ENCODE measurements at regions not wholly inside any gene's neighbourhood (a gene's known extent, or its start where the extent isn't known, plus 50 kb on each side); places are given as distances from the start of the nearest gene placed in this dataset.

GRCh38 chr19:31832176-31832548 lies 482.9 kb upstream of the TSHZ3 start:
- dilution Hi-C loops (cut with MboI; ENCODE audit: extremely low pct_ligation_motif_present, low sequenced_read_pairs) = no loop called here
- H3K4me3 ChIP-seq (ENCODE audit: control insufficient read depth in 2 of 3, extremely low read depth in 1 of 3, insufficient read depth in 2 of 3, low read depth in 1 of 3, low read length in 3 of 3) = no peak overlapping the region
- H3K27me3 ChIP-seq (ENCODE audit: control insufficient read depth, extremely low read depth, insufficient read depth, low read length) = no peaks in the 10 kb centered on the region
- no peak overlapping the region for H3K27ac ChIP-seq (ENCODE audit: control insufficient read depth, insufficient read depth, low read length)
- no peaks in the 10 kb centered on the region for H3K36me3 ChIP-seq (ENCODE audit: control insufficient read depth in 2 of 2, extremely low read depth in 1 of 2, insufficient read depth in 2 of 2, low read length in 2 of 2)
- no peaks in the 10 kb centered on the region for H3K4me1 ChIP-seq (ENCODE audit: control insufficient read depth, extremely low read depth, insufficient read depth, low read length)
- no peak for TF ChIP-seq CTCF (optimal IDR thresholded peaks at IDR 0.05 in 1 of 3, IDR thresholded peaks at IDR 0.05 in 1 of 3, conservative IDR thresholded peaks at IDR 0.05 in 1 of 3; ENCODE audit: extremely low read depth in 1 of 3, insufficient read depth in 2 of 3, low read length in 3 of 3)
- TF ChIP-seq EZH2 (IDR thresholded peaks at IDR 0.05; ENCODE audit: low read length) = no peak
- no peaks in the 10 kb centered on the region for H3K79me2 ChIP-seq (ENCODE audit: control insufficient read depth, insufficient read depth, low read length)
- DNase-seq (ENCODE audit: low read depth, low spot score) (no peak), FAIRE-seq (no peak)
- H2AFZ ChIP-seq (ENCODE audit: control insufficient read depth, low read length) = no peak overlapping the region
- H3K9ac ChIP-seq (ENCODE audit: control insufficient read depth, extremely low read depth, insufficient read depth, low read length) = no peak overlapping the region
- H3K9me3 ChIP-seq (ENCODE audit: control insufficient read depth, low read depth, low read length) = peaks cover 8% of the 10 kb centered on the region
- no peaks in the 10 kb centered on the region for H4K20me1 ChIP-seq (ENCODE audit: control insufficient read depth, extremely low read depth, insufficient read depth, low read length)
- no peak overlapping the region for H3K4me2 ChIP-seq (ENCODE audit: control insufficient read depth, extremely low read depth, insufficient read depth, low read depth, low read length)
- H3K9me1 ChIP-seq (ENCODE audit: control insufficient read depth, extremely low read depth, insufficient read depth, low read length) = no peaks in the 10 kb centered on the region

GRCh38 chr19:31834070-31834469 lies 484.8 kb upstream of the TSHZ3 start:
- no peak for FAIRE-seq
- H3K4me2 ChIP-seq (ENCODE audit: control insufficient read depth, extremely low read depth, insufficient read depth, low read depth, low read length) = no peak overlapping the region
- no peaks in the 10 kb centered on the region for H3K9me1 ChIP-seq (ENCODE audit: control insufficient read depth, extremely low read depth, insufficient read depth, low read length)

GRCh38 chr19:31838163-31838815 lies 489.1 kb upstream of the TSHZ3 start:
- Histone ChIP-seq H3K27me3 (ENCODE audit: control insufficient read depth, extremely low read depth, insufficient read depth, low read length) (no peaks in the 10 kb centered on the region), H3K4me3 (ENCODE audit: control insufficient read depth in 2 of 3, extremely low read depth in 1 of 3, insufficient read depth in 2 of 3, low read depth in 1 of 3, low read length in 3 of 3) (no peak overlapping the region), H3K9ac (ENCODE audit: control insufficient read depth, extremely low read depth, insufficient read depth, low read length) (no peak overlapping the region), H3K9me3 (ENCODE audit: control insufficient read depth, low read depth, low read length) (peaks cover 4% of the 10 kb centered on the region), H3K4me1 (ENCODE audit: control insufficient read depth, extremely low read depth, insufficient read depth, low read length) (no peaks in the 10 kb centered on the region), H3K27ac (ENCODE audit: control insufficient read depth, insufficient read depth, low read length) (no peak overlapping the region), H3K79me2 (ENCODE audit: control insufficient read depth, insufficient read depth, low read length) (no peaks in the 10 kb centered on the region), H3K9me1 (ENCODE audit: control insufficient read depth, extremely low read depth, insufficient read depth, low read length) (no peaks in the 10 kb centered on the region), H4K20me1 (ENCODE audit: control insufficient read depth, extremely low read depth, insufficient read depth, low read length) (no peaks in the 10 kb centered on the region), H3K36me3 (ENCODE audit: control insufficient read depth in 2 of 2, extremely low read depth in 1 of 2, insufficient read depth in 2 of 2, low read length in 2 of 2) (no peaks in the 10 kb centered on the region), H2AFZ (ENCODE audit: control insufficient read depth, low read length) (no peak overlapping the region), H3K4me2 (ENCODE audit: control insufficient read depth, extremely low read depth, insufficient read depth, low read depth, low read length) (no peak overlapping the region)
- DNase-seq (ENCODE audit: low read depth, low spot score) (no peak), FAIRE-seq (no peak)
- dilution Hi-C loops (cut with MboI; ENCODE audit: extremely low pct_ligation_motif_present, low sequenced_read_pairs) = no loop called here
- TF ChIP-seq CTCF (optimal IDR thresholded peaks at IDR 0.05 in 1 of 3, IDR thresholded peaks at IDR 0.05 in 1 of 3, conservative IDR thresholded peaks at IDR 0.05 in 1 of 3; ENCODE audit: extremely low read depth in 1 of 3, insufficient read depth in 2 of 3, low read length in 3 of 3) = no peak
- no peak for TF ChIP-seq EZH2 (IDR thresholded peaks at IDR 0.05; ENCODE audit: low read length)

More at GRCh38 chr19:31834070-31834469, 484.8 kb upstream of the TSHZ3 start:
- no peak overlapping the region for H3K27ac ChIP-seq (ENCODE audit: control insufficient read depth, insufficient read depth, low read length)
- H3K79me2 ChIP-seq (ENCODE audit: control insufficient read depth, insufficient read depth, low read length) = no peaks in the 10 kb centered on the region
- H3K36me3 ChIP-seq (ENCODE audit: control insufficient read depth in 2 of 2, extremely low read depth in 1 of 2, insufficient read depth in 2 of 2, low read length in 2 of 2) = no peaks in the 10 kb centered on the region
- H4K20me1 ChIP-seq (ENCODE audit: control insufficient read depth, extremely low read depth, insufficient read depth, low read length) = no peaks in the 10 kb centered on the region
- H3K9me3 ChIP-seq (ENCODE audit: control insufficient read depth, low read depth, low read length) = peaks cover 7% of the 10 kb centered on the region
- H2AFZ ChIP-seq (ENCODE audit: control insufficient read depth, low read length) = no peak overlapping the region
- no peaks in the 10 kb centered on the region for H3K27me3 ChIP-seq (ENCODE audit: control insufficient read depth, extremely low read depth, insufficient read depth, low read length)
- DNase-seq (ENCODE audit: low read depth, low spot score) = no peak
- no peak overlapping the region for H3K9ac ChIP-seq (ENCODE audit: control insufficient read depth, extremely low read depth, insufficient read depth, low read length)
- dilution Hi-C loops (cut with MboI; ENCODE audit: extremely low pct_ligation_motif_present, low sequenced_read_pairs) = no loop called here
- H3K4me1 ChIP-seq (ENCODE audit: control insufficient read depth, extremely low read depth, insufficient read depth, low read length) = no peaks in the 10 kb centered on the region
- TF ChIP-seq EZH2 (IDR thresholded peaks at IDR 0.05; ENCODE audit: low read length) = no peak
- no peak overlapping the region for H3K4me3 ChIP-seq (ENCODE audit: control insufficient read depth in 2 of 3, extremely low read depth in 1 of 3, insufficient read depth in 2 of 3, low read depth in 1 of 3, low read length in 3 of 3)

Data from keratinocyte (primary cell).